HK-2 (cell line): ENCODE measurements at regions not wholly inside any gene's neighbourhood (a gene's known extent, or its start where the extent isn't known, plus 50 kb on each side); places are given as distances from the start of the nearest gene placed in this dataset.
"Not testable (repeated sequence)": the region's sequence is repeated elsewhere in the genome, so short reads cannot be mapped to it uniquely, and the experiment has no call there.

Source experiments
- DNase-seq: peaks from one replicate; pipeline ENCODE4 v3.0.0-alpha.2; 2018; ENCODE audit not compliant: unreplicated experiment

GRCh38 chr15:92803852-92804609 is 96.1 kb upstream of the CHD2 start:
- DNase-seq = peak; percentile 85

GRCh38 chr15:92804610-92804936 is 95.6 kb upstream of the CHD2 start:
- DNase-seq = not testable (repeated sequence)

DNA sequence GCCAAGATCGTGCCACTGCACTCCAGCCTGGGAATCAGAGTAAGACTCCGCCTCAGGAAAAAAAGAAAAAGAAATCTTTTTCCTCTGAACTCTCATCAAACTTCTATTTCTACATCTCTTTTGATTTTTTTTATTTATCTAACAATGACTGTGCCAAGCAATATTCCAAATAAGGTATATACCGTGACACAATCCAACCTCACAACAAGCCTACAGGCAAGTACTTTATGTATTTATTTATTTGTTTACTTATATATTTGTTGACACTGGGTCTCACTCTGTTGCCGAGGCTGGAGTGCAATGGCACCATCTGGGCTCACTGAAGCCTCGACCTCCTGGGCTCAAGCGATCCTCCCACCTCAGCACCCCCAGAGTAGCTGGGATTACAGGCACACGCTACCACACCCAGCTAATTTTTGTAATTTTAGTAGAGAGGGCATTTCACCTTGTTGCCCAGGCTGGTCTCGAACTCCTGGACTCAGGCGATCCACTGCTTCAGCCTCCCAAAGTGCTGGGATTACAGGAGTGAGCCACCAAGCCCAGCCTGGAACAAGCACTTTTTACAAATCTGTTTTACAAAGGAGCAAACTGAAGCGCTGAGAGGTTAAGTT is 94.9 kb upstream of the CHD2 start:
- DNase-seq = no peak

GRCh38 chr15:92806171-92806570 is 94.0 kb upstream of the CHD2 start:
- not testable (repeated sequence) for DNase-seq

- DNase-seq = no peak
Observed at GRCh38 chr15:92806763-92807162, 93.4 kb upstream of the CHD2 start.

- no peak for DNase-seq
Observed at GRCh38 chr15:92807971-92808571, 92.1 kb upstream of the CHD2 start.

GRCh38 chr15:92808598-92809063 is 91.5 kb upstream of the CHD2 start:
- DNase-seq = no peak

DNA sequence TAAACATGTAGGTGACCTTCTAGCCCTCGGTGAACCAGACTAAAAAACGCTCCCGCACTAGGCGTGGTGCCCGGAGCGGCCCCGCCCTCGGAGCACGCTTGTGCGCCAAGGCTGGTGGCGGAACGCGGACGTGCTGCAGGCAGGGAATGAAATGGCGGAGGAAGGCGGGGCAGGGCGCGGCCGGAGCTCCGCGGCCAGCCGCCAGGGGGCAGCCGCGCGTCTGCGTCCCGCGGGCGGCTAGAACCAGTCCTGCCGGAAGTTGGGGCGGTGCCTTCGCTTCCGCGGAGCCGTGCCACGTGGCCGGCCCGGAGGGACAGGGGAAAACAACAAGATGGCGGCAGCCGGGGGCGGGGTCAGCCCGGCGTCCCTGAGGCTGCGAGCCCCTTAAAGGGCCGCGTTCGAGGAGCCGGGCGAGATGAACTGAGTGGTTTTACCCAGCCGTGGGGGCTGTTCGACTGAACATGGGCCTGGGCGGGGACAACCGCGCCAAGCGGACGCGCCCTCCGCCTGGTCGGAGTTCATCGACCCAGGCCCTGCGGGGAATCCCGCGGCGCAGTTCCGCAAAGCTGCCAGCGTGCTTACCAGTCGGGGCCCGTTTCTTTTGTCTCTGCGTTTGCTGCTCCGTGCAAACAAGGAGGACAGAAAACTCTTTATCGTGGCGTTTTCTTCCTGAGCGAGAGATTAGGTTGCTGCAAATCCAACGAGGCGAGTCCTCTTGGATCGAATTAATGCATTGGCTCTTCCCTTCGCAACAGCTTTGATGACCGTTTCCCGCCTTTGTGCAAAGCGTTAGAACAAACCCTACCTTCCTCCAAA is 90.9 kb upstream of the CHD2 start:
- peak; percentile 95 for DNase-seq

DNA sequence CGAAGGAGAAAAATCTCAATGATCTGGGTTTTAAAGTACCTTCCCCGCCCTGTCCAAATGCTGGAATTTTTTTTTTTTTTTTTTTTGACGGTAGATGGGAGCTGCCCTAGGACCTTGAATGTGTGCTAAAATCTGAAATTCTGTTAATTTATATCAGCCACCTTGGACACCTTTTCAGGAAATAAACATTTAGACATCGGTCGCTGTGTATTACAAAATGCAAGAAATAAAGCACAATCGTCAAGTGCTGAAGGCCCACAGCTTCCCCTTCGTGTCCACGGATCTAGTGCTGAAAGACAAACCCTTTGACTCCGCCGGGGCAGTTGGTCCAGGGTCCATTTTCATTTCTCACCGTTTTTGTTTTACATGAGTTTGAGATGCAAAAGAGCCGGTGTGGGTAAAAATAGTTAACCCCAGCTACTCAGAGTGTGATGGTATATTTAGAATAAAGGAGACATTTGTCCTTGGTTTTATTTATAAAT is 90.2 kb upstream of the CHD2 start:
- DNase-seq = no peak

- DNase-seq = peak; percentile 42
Observed at GRCh38 chr15:92810418-92811138, 89.5 kb upstream of the CHD2 start.

- DNase-seq = no peak
Observed at GRCh38 chr15:92811148-92811913, 88.8 kb upstream of the CHD2 start.

GRCh38 chr15:92812271-92812670 is 87.9 kb upstream of the CHD2 start:
- no peak for DNase-seq

DNA sequence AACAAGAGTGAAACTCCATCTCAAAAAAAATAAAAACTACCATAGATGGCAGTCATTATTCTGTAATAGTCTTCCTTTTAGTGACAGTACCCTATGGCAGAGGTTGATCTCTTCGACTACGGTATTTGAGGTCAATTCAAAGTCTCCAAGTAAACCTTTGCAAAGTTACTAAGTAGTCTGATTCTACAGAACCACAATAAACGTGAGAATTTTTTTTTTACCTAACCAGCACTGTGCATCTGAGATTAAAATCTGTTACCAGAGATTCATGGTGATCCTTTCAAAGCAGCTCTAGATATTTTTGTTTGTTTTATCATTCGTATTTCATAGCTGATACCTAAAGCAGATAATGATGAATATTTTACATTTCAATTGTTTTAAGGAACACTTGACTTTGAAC is 86.6 kb upstream of the CHD2 start:
- DNase-seq = no peak

GRCh38 chr15:92817339-92817886 is 82.7 kb upstream of the CHD2 start:
- no peak for DNase-seq

DNA sequence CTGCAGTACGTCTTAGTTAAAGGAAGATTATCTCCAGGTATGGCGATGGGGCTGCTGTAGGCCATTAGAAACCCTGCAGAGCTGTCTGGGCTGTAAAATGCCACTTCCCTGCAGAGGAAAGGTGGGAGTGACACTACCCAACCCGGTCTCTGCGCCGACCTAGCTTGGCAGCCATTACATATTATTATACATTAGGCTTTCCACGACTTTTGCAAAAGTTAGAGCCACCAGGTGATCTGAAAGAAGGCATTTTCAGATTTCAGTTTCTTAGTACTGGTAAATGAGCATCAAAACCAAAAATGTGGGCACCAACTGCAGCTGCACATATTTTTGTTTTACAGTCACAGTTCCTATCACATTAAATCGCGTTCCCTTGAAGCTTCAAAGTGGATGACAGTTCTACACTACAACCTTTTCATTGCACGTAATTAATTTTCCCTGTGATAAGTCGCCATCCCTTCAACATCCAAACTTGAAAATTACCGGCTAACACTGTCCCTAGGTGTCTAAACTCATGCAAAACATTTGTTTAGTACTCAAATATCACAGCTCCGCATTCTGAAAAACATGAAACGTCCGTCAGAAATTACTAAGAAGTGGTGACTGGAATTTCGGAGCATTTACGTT is 81.4 kb upstream of the CHD2 start:
- no peak for DNase-seq

- no peak for DNase-seq
Observed at GRCh38 chr15:92819278-92820235, 80.6 kb upstream of the CHD2 start.

DNA sequence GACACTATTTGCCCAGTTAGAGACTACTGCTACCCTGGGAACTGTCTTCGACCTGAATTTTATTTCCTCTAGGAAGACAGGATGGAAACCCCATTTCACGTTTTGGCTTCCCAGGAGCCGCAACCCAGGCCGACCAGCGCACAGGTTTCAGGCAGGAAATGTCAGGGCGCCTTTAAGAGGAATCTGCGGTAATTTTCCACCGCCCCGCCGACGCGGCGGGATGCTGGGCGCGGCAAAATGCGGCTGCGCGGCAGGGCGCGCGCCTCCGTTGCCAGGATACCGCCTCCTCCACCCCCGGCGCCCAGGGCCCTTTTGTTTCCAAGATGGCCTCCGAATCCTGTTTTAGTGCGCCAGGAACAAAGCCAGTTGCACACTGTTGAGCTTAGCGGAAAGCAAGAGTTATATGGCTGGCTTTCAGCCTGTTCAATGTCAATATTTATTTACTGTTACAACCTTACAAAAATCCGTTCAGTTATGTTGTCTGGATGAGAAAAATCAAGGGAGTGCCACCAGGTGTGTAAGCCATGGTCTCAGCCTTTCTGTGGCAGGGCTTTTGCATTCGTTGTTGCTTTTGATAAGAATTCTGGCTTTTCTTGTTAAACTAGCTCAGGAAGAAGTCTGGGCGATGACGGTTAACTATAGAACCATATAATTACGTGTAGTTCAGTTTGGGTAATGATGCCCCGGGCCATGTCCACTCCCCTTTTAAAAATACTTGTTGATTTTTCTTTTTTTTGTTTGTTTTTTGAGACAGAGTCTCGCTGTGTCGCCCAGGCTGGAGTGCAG is 79.7 kb upstream of the CHD2 start:
- DNase-seq = peak; percentile 81
